Mammary epithelial cell (primary cell): ENCODE measurements at regions not wholly inside any gene's neighbourhood (a gene's known extent, or its start where the extent isn't known, plus 50 kb on each side); places are given as distances from the start of the nearest gene placed in this dataset.

Experiments
- EZH2 ChIP-seq: IDR thresholded peaks from 2 replicates; pipeline ENCODE4 v1.6.1; 2012; ENCODE audit warnings: low read length, inconsistent platforms, borderline replicate concordance
- TF ChIP-seq, protein P1 (sequence below), 2 donors: IDR thresholded peaks in 1 of 2; conservative IDR thresholded peaks in 1 of 2; 2 replicates each; pipeline ENCODE4 v1.5.1; 2011 to 2012; ENCODE audit warnings: inconsistent platforms in 2 of 2, low read length in 2 of 2, mild to moderate bottlenecking in 2 of 2, control low read depth in 1 of 2, low read depth in 1 of 2; ENCODE audit not compliant: insufficient read depth in 1 of 2; ENCODE audit errors: extremely low read depth in 1 of 2

DNA sequence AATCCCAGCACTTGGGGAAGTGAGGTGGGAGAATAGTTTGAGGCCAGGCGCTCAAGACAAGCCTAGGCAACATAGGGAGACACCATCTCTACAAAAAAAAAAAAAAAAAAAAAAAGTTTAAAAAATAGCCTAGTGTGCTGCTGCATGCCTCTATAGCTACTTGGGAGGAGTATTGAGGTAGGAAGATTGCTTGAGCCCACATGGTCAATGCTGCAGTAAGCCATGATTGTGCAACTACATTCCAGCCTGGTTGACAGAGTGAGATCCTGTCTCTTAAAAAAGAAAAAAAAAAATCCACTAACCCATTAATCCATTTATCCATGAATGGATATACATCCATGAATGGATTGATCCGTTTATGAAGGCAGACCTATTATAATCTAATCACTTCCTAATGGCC is 1064.6 kb upstream of the EYS start:
- TF ChIP-seq, protein P1, sequence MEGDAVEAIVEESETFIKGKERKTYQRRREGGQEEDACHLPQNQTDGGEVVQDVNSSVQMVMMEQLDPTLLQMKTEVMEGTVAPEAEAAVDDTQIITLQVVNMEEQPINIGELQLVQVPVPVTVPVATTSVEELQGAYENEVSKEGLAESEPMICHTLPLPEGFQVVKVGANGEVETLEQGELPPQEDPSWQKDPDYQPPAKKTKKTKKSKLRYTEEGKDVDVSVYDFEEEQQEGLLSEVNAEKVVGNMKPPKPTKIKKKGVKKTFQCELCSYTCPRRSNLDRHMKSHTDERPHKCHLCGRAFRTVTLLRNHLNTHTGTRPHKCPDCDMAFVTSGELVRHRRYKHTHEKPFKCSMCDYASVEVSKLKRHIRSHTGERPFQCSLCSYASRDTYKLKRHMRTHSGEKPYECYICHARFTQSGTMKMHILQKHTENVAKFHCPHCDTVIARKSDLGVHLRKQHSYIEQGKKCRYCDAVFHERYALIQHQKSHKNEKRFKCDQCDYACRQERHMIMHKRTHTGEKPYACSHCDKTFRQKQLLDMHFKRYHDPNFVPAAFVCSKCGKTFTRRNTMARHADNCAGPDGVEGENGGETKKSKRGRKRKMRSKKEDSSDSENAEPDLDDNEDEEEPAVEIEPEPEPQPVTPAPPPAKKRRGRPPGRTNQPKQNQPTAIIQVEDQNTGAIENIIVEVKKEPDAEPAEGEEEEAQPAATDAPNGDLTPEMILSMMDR (conservative IDR thresholded peaks at IDR 0.05 in 1 of 2, IDR thresholded peaks at IDR 0.05 in 1 of 2; ENCODE audit: extremely low read depth in 1 of 2, insufficient read depth in 1 of 2, low read depth in 1 of 2, low read length in 2 of 2): no peak
- no peak for TF ChIP-seq EZH2
